Tibial nerve (tissue), 4 donors: ENCODE measurements at regions not wholly inside any gene's neighbourhood (a gene's known extent, or its start where the extent isn't known, plus 50 kb on each side); places are given as distances from the start of the nearest gene placed in this dataset.

ENCODE experiments used
- CTCF ChIP-seq, 5 experiments: fragments of 200-600 bp in 3 of 5; fragments of 450-650 bp in 2 of 5; sonication (generic) in 3 of 5; IDR thresholded peaks; one replicate each; pipeline ENCODE4 v1.5.1; 2016 to 2019; ENCODE audit warnings: antibody characterized with exemption in 5 of 5, mild to moderate bottlenecking in 3 of 5, moderate library complexity in 2 of 5
- EP300 ChIP-seq, 2 donors: sonication (generic); formaldehyde crosslinking; IDR thresholded peaks; one replicate each; pipeline ENCODE4 v1.6.1; 2017; ENCODE audit warnings: antibody characterized with exemption in 2 of 2, mild to moderate bottlenecking in 1 of 2
- POLR2A ChIP-seq, 2 donors: fragments of 450-650 bp; IDR thresholded peaks; one replicate each; pipeline ENCODE4 v1.6.1; 2017; ENCODE audit warnings: antibody characterized with exemption in 2 of 2, mild to moderate bottlenecking in 2 of 2, moderate library complexity in 2 of 2

- TF ChIP-seq CTCF (IDR thresholded peaks at IDR 0.05): no peak
- TF ChIP-seq POLR2A (IDR thresholded peaks at IDR 0.05): no peak
- TF ChIP-seq EP300 (IDR thresholded peaks at IDR 0.05): no peak
These were observed 230.8 kb upstream of the NAV3 start for GRCh38 chr12:77599782-77600467.
